ENCODE measurements at regions not wholly inside any gene's neighbourhood (a gene's known extent, or its start where the extent isn't known, plus 50 kb on each side); places are given as distances from the start of the nearest gene placed in this dataset.

DNA sequence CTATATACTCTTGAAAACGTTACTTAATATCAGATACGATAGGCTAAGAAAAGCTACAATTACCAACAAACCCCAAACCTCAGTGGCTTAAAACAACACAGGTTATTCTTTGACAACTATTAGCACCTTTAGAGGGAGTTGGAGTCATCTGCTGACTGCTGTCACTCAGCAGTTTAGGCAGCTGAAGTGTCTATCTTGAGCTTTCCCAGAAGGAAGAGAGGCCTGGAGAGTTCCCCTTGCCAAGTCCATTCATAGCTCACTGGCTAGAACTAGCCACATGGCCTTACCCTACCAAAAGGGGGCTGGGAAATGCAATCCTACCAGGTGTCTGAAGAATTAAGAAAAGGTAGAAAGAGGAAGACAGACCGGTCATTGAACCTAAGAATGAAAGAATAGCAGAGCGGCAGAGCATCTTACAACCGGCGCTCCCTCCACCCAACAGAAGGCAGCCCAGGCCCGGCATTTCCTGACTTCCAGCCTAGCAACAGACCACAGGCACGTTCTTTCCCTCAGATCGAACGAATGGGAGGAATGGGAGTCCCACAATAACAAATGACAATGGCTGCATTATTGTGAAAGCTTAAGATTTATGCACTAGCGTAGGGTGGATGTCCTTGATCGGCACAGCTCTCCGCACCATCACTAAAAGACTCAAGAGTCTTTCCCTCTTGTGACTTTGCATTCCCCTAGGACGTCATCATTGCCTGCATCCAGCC lies 211.2 kb upstream of the CTAGE1 start:
- no peak for TF ChIP-seq EZH2phosphoT487 (IDR thresholded peaks at IDR 0.05)
- TF ChIP-seq CTCF (IDR thresholded peaks at IDR 0.05) = no peak
- TF ChIP-seq EZH2 (IDR thresholded peaks at IDR 0.05) = no peak
- Mint-ChIP-seq H3K36me3 (no peaks in the 10 kb centered on the region), H3K27ac (no peak overlapping the region), H3K9me3 (no peaks in the 10 kb centered on the region), H3K4me3 (no peak overlapping the region), H3K27me3 (ENCODE audit: insufficient read depth, low read depth) (peaks cover 2% of the 10 kb centered on the region), H3K4me1 (no peaks in the 10 kb centered on the region)
- no peaks in the 10 kb centered on the region for H3K27me3 ChIP-seq
- no peaks in the 10 kb centered on the region for H3K9me3 ChIP-seq (ENCODE audit: low read depth)
- H3K27ac ChIP-seq = no peak overlapping the region
- H3K79me2 ChIP-seq (ENCODE audit: low read depth) = no peaks in the 10 kb centered on the region
- no peak overlapping the region for H3K4me2 ChIP-seq
- H3K36me3 ChIP-seq = no peaks in the 10 kb centered on the region
- H3F3A ChIP-seq (ENCODE audit: low read depth) = no peaks in the 10 kb centered on the region
- no peaks in the 10 kb centered on the region for H4K20me1 ChIP-seq (ENCODE audit: low read depth)
- H2AFZ ChIP-seq (replicated peaks) = no peak overlapping the region
- no peaks in the 10 kb centered on the region for H3K4me1 ChIP-seq
- DNase-seq (ENCODE audit: low spot score) = no peak
- H3K4me3 ChIP-seq = no peak overlapping the region
- H3K9ac ChIP-seq = no peak overlapping the region

DNA sequence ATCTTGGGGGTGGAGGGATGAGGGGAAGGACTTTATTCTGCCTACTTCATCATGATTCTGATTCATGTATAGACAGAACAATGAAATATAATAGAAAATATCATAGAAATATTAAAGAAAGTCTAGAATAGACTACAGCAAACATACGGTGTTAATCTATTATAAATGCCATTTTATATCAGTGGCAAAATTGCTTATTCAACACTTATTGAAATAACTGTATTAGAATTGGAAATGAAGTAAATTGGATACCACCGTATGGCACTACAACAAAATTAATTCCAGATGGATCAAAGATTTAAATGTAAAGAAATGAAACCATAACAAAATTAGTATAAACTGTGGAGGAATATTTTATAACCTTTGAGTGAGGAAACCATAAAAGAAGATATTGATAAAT lies 213.3 kb upstream of the CTAGE1 start:
- H3K9me3 Mint-ChIP-seq = no peaks in the 10 kb centered on the region
- Histone ChIP-seq H3K4me2 (no peak overlapping the region), H3K27ac (no peak overlapping the region), H3K4me1 (no peaks in the 10 kb centered on the region), H3K27me3 (no peaks in the 10 kb centered on the region), H4K20me1 (ENCODE audit: low read depth) (no peaks in the 10 kb centered on the region), H2AFZ (replicated peaks) (no peak overlapping the region), H3K9me3 (ENCODE audit: low read depth) (no peaks in the 10 kb centered on the region), H3F3A (ENCODE audit: low read depth) (no peaks in the 10 kb centered on the region), H3K79me2 (ENCODE audit: low read depth) (no peaks in the 10 kb centered on the region), H3K4me3 (no peak overlapping the region), H3K9ac (no peak overlapping the region), H3K36me3 (no peaks in the 10 kb centered on the region)
- H3K4me3 Mint-ChIP-seq = no peak overlapping the region
- H3K36me3 Mint-ChIP-seq = no peaks in the 10 kb centered on the region
- no peaks in the 10 kb centered on the region for H3K4me1 Mint-ChIP-seq
- no peak for DNase-seq (ENCODE audit: low spot score)
- no peak overlapping the region for H3K27ac Mint-ChIP-seq
- TF ChIP-seq CTCF (IDR thresholded peaks at IDR 0.05) (no peak), EZH2 (IDR thresholded peaks at IDR 0.05) (no peak), EZH2phosphoT487 (IDR thresholded peaks at IDR 0.05) (no peak)
- peaks cover 2% of the 10 kb centered on the region for H3K27me3 Mint-ChIP-seq (ENCODE audit: insufficient read depth, low read depth)

- H3K9me3 Mint-ChIP-seq = no peaks in the 10 kb centered on the region
- H3K4me3 Mint-ChIP-seq = no peak overlapping the region
- no peak overlapping the region for H2AFZ ChIP-seq (replicated peaks)
These were observed 214.5 kb upstream of the CTAGE1 start for GRCh38 chr18:22632191-22632590.

More at GRCh38 chr18:22632191-22632590, 214.5 kb upstream of the CTAGE1 start:
- TF ChIP-seq EZH2 (IDR thresholded peaks at IDR 0.05) (no peak), CTCF (IDR thresholded peaks at IDR 0.05) (no peak)
- Histone ChIP-seq H3K4me3 (no peak overlapping the region), H3K4me1 (no peaks in the 10 kb centered on the region), H3K4me2 (no peak overlapping the region), H3K27ac (no peak overlapping the region), H3K9me3 (ENCODE audit: low read depth) (no peaks in the 10 kb centered on the region), H3F3A (ENCODE audit: low read depth) (no peaks in the 10 kb centered on the region), H3K36me3 (no peaks in the 10 kb centered on the region), H4K20me1 (ENCODE audit: low read depth) (no peaks in the 10 kb centered on the region), H3K9ac (no peak overlapping the region), H3K27me3 (no peaks in the 10 kb centered on the region), H3K79me2 (ENCODE audit: low read depth) (no peaks in the 10 kb centered on the region)
- DNase-seq (ENCODE audit: low spot score) = no peak
- Mint-ChIP-seq H3K4me1 (no peaks in the 10 kb centered on the region), H3K27me3 (ENCODE audit: insufficient read depth, low read depth) (peaks cover 2% of the 10 kb centered on the region), H3K36me3 (no peaks in the 10 kb centered on the region), H3K27ac (no peak overlapping the region)
